CD4-positive, alpha-beta T cell (primary cell): ENCODE measurements at regions not wholly inside any gene's neighbourhood (a gene's known extent, or its start where the extent isn't known, plus 50 kb on each side); places are given as distances from the start of the nearest gene placed in this dataset.

ENCODE experiments used
- ATAC-seq: fragments of 200-7000 bp; cut with Tn5 transposase; one replicate; pipeline ENCODE4 v1.10.0; 2022; ENCODE audit warnings: mild to moderate bottlenecking; ENCODE audit not compliant: poor library complexity
- CTCF ChIA-PET: fragments of 350-600 bp; sonication (Branson Sonifier 250); formaldehyde crosslinking; loops from one replicate; lab custom pipeline; 2021; ENCODE audit warnings: antibody characterized with exemption, inconsistent platforms; lab: Charles Lee
- POLR2A ChIA-PET: fragments of 350-600 bp; sonication (Branson Sonifier 250); formaldehyde crosslinking; loops from one replicate; lab custom pipeline; 2021; ENCODE audit warnings: antibody characterized with exemption, inconsistent platforms; lab: Charles Lee
- DNase-seq, 14 experiments: peaks; one replicate each; pipeline ENCODE4 v3.0.0-alpha.2; 2013 to 2020; ENCODE audit warnings: mixed read lengths in 2 of 14
- H3K27ac ChIP-seq, 2 donors: one replicate each; pipeline versions ENCODE4 v1.5.1 to v1.7.0; 2013; ENCODE audit warnings: low read length in 2 of 2, low read depth in 1 of 2, mild to moderate bottlenecking in 1 of 2
- H3K27me3 ChIP-seq, 2 experiments: 1 replicate in 1 of 2; 2 replicates in 1 of 2; pipeline versions ENCODE4 v1.6.1 to v1.7.0; 2013; ENCODE audit warnings: low read length in 2 of 2, control low read depth in 1 of 2, mild to moderate bottlenecking in 1 of 2, moderate library complexity in 1 of 2; ENCODE audit not compliant: insufficient read depth in 2 of 2, control insufficient read depth in 1 of 2
- H3K36me3 ChIP-seq: one replicate; pipeline ENCODE4 v1.6.1; 2013; ENCODE audit warnings: low read length, control low read depth; ENCODE audit not compliant: insufficient read depth
- H3K4me1 ChIP-seq: one replicate; pipeline ENCODE4 v1.6.1; 2013; ENCODE audit warnings: low read length, control low read depth; ENCODE audit not compliant: insufficient read depth
- H3K4me3 ChIP-seq: one replicate; pipeline ENCODE4 v1.5.1; 2013; ENCODE audit warnings: mild to moderate bottlenecking, low read length, moderate library complexity
- H3K9me3 ChIP-seq, 2 experiments: 1 replicate in 1 of 2; 2 replicates in 1 of 2; pipeline versions ENCODE4 v1.6.1 to v1.7.0; 2013; ENCODE audit warnings: low read length in 2 of 2, mild to moderate bottlenecking in 2 of 2, control low read depth in 1 of 2, moderate library complexity in 1 of 2; ENCODE audit not compliant: control insufficient read depth in 1 of 2, insufficient read depth in 1 of 2
- H3K27ac Mint-ChIP-seq: one replicate; pipeline ENCODE4 v1.8.0; 2020; ENCODE audit warnings: mixed read lengths
- H3K27me3 Mint-ChIP-seq: one replicate; pipeline ENCODE4 v1.8.0; 2021; ENCODE audit warnings: mixed read lengths
- H3K36me3 Mint-ChIP-seq: one replicate; pipeline ENCODE4 v1.8.0; 2021; ENCODE audit warnings: low read depth, mixed read lengths
- H3K4me1 Mint-ChIP-seq: one replicate; pipeline ENCODE4 v1.8.0; 2021; ENCODE audit warnings: low read depth, mixed read lengths
- H3K4me3 Mint-ChIP-seq: one replicate; pipeline ENCODE4 v1.8.0; 2020; ENCODE audit warnings: mild to moderate bottlenecking, mixed read lengths
- H3K9me3 Mint-ChIP-seq: one replicate; pipeline ENCODE4 v1.8.0; 2020; ENCODE audit warnings: mixed read lengths
- intact Hi-C, 2 experiments: fragments of 100-400 bp; cut with DNase I in 1 of 2; cut with micrococcal nuclease in 1 of 2; formaldehyde crosslinking; loops; one replicate each; pipeline versions ENCODE4 v1.15.1 to v1.9.0; 2023 to 2025; cut with DNase I, micrococcal nuclease
- TF ChIP-seq, protein P1 (sequence below): fragments of 200-600 bp; IDR thresholded peaks from one replicate; pipeline ENCODE4 v1.8.0; 2022; ENCODE audit warnings: antibody characterized with exemption, mild to moderate bottlenecking

DNA sequence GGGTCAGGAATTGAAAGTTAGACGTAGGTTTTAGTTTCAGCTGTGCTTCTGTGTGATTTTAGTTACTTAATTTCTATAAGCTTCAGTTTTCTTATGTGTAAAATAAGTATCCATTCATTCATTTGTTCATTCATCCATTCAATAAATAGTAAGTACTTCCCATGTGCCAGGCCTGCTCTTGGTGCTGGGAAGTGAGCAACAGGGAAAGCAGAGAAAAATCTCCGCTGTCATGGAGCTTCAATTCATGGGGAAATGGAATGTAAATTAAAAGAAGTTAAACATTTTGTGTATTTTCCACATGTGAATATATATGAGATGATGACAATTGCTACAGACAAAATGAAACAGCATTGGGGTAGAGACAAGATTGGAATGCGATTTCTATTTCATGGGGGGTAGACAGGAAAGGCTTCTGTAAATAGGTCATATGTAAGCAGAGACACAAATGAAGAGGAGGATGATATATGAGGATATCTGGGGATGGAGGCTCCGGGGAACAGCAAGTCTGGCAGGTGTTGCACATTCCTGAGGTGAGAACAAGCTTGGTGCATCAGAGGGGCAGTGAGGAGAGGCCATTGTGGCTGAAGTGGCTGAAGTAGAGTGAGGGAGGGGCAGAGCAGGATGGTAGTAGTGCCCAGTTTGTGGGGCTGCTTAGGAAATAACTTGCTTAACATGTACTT, 66.2 kb downstream of the FHIP1A start:
- Histone ChIP-seq H3K36me3 (no peaks in the 10 kb centered on the region), H3K27ac (no peak overlapping the region), H3K27me3 (peaks cover 0 to 4% of the 10 kb centered on the region in 2 experiments), H3K9me3 (no peaks in the 10 kb centered on the region), H3K4me3 (no peak overlapping the region), H3K4me1 (no peaks in the 10 kb centered on the region)
- Mint-ChIP-seq H3K27me3 (peaks cover 44% of the 10 kb centered on the region), H3K27ac (no peak overlapping the region), H3K36me3 (no peaks in the 10 kb centered on the region), H3K4me3 (no peak overlapping the region), H3K4me1 (no peaks in the 10 kb centered on the region), H3K9me3 (no peaks in the 10 kb centered on the region)
- DNase-seq (no peak), ATAC-seq (no peak)
- POLR2A ChIA-PET = no interaction called here
- TF ChIP-seq, protein P1, sequence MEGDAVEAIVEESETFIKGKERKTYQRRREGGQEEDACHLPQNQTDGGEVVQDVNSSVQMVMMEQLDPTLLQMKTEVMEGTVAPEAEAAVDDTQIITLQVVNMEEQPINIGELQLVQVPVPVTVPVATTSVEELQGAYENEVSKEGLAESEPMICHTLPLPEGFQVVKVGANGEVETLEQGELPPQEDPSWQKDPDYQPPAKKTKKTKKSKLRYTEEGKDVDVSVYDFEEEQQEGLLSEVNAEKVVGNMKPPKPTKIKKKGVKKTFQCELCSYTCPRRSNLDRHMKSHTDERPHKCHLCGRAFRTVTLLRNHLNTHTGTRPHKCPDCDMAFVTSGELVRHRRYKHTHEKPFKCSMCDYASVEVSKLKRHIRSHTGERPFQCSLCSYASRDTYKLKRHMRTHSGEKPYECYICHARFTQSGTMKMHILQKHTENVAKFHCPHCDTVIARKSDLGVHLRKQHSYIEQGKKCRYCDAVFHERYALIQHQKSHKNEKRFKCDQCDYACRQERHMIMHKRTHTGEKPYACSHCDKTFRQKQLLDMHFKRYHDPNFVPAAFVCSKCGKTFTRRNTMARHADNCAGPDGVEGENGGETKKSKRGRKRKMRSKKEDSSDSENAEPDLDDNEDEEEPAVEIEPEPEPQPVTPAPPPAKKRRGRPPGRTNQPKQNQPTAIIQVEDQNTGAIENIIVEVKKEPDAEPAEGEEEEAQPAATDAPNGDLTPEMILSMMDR = no peak
- CTCF ChIA-PET = no interaction called here
- intact Hi-C loops = no loop called here

DNA sequence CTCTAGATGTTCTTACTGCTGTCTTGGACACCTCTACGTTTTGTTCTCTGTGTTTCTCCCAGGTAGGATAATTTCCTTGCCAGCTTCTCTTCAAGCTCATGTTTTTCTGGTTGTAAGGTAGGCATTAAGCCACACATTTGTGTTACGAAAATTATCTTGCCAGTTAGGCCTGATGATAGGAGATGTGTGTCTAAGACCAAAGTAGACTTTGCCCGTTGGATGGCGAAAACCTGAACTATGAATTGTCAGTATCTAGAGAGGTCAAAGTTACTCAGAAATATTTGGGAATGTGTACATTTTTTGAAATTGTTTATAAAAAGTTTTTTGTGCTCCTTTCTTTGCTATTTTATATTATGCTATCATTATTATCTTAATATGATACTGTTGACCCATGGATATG, 72.8 kb downstream of the FHIP1A start:
- ChIA-PET POLR2A (no interaction called here), CTCF (no interaction called here)
- Histone ChIP-seq H3K9me3 (no peaks in the 10 kb centered on the region), H3K27me3 (peaks cover 0 to 8% of the 10 kb centered on the region in 2 experiments), H3K36me3 (no peaks in the 10 kb centered on the region), H3K4me1 (no peaks in the 10 kb centered on the region), H3K4me3 (no peak overlapping the region), H3K27ac (no peak overlapping the region)
- ATAC-seq (no peak), DNase-seq (no peak)
- Mint-ChIP-seq H3K4me3 (no peak overlapping the region), H3K27me3 (peaks cover 39% of the 10 kb centered on the region), H3K36me3 (no peaks in the 10 kb centered on the region), H3K4me1 (no peaks in the 10 kb centered on the region), H3K27ac (no peak overlapping the region), H3K9me3 (no peaks in the 10 kb centered on the region)
- intact Hi-C loops = no loop called here
- TF ChIP-seq, protein P1 = no peak

DNA sequence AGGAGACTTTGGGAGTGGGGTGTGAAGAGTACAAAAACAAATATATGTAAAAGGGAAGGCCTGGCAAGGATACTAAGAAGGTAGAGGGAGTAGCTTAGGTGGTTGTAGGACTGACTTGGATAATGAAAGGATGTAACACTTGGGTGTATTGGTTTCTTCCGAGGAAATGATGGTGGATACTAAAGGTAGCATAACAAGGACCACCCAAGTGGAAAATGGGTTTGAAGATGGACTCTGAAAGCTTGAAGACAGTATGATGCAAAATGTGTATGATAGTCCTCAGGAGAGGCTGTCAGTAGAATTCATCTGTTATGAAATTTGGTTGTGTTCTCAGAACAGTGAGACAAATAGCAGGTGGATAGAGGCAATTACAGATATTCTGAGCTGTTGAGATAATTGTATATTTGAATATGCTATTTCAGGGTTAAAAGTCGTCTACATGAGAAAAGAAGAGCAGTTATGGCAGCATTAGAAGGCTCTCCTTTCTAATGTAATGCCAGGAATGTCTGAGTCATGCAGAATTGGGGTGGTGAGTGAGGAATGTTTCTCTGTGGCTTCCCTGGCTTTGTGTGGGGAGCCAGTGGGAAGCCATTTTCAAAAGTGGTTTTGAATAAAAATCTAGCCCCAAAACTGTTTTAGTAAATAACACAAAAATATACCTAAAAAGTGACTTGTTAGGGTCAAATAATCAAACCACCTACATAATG, 75.6 kb downstream of the FHIP1A start:
- TF ChIP-seq, protein P1 = no peak
- H3K36me3 Mint-ChIP-seq = peaks cover 11% of the 10 kb centered on the region
- no peaks in the 10 kb centered on the region for H3K9me3 Mint-ChIP-seq
- DNase-seq = no peak
- no peak overlapping the region for H3K4me3 Mint-ChIP-seq
- Histone ChIP-seq H3K36me3 (no peaks in the 10 kb centered on the region), H3K27ac (no peak overlapping the region), H3K4me3 (no peak overlapping the region), H3K9me3 (peaks cover 0 to 5% of the 10 kb centered on the region in 2 experiments), H3K27me3 (peaks cover 2 to 4% of the 10 kb centered on the region in 2 experiments), H3K4me1 (no peaks in the 10 kb centered on the region)
- H3K27me3 Mint-ChIP-seq = peaks cover 40% of the 10 kb centered on the region
- intact Hi-C loops = no loop called here
- ATAC-seq = no peak
- no peaks in the 10 kb centered on the region for H3K4me1 Mint-ChIP-seq
- CTCF ChIA-PET = no interaction called here
- POLR2A ChIA-PET = no interaction called here
- H3K27ac Mint-ChIP-seq = no peak overlapping the region
